B cell (primary cell): ENCODE measurements at regions not wholly inside any gene's neighbourhood (a gene's known extent, or its start where the extent isn't known, plus 50 kb on each side); places are given as distances from the start of the nearest gene placed in this dataset.

ENCODE experiments used
- EZH2 ChIP-seq: IDR thresholded peaks from 2 replicates; pipeline ENCODE4 v1.6.1; 2012; ENCODE audit warnings: borderline replicate concordance, low read depth, mild to moderate bottlenecking, moderate library complexity, low read length; ENCODE audit not compliant: insufficient read depth, poor library complexity, severe bottlenecking
- TF ChIP-seq, protein P1 (sequence below): fragments of 200-600 bp; IDR thresholded peaks from one replicate; pipeline ENCODE4 v1.8.0; 2022; ENCODE audit warnings: antibody characterized with exemption, mild to moderate bottlenecking

GRCh38 chr19:28601723-28602440 is 611.1 kb downstream of the UQCRFS1 start:
- TF ChIP-seq, protein P1, sequence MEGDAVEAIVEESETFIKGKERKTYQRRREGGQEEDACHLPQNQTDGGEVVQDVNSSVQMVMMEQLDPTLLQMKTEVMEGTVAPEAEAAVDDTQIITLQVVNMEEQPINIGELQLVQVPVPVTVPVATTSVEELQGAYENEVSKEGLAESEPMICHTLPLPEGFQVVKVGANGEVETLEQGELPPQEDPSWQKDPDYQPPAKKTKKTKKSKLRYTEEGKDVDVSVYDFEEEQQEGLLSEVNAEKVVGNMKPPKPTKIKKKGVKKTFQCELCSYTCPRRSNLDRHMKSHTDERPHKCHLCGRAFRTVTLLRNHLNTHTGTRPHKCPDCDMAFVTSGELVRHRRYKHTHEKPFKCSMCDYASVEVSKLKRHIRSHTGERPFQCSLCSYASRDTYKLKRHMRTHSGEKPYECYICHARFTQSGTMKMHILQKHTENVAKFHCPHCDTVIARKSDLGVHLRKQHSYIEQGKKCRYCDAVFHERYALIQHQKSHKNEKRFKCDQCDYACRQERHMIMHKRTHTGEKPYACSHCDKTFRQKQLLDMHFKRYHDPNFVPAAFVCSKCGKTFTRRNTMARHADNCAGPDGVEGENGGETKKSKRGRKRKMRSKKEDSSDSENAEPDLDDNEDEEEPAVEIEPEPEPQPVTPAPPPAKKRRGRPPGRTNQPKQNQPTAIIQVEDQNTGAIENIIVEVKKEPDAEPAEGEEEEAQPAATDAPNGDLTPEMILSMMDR, result no peak
- TF ChIP-seq EZH2, result no peak
